HG02884 (cell line): ENCODE measurements at regions not wholly inside any gene's neighbourhood (a gene's known extent, or its start where the extent isn't known, plus 50 kb on each side); places are given as distances from the start of the nearest gene placed in this dataset.

Experiments
- ATAC-seq: cut with Tn5 transposase; IDR thresholded peaks from one replicate; pipeline ENCODE4 v1.9.1; 2021; ENCODE audit warnings: mild to moderate bottlenecking, moderate library complexity; ENCODE audit not compliant: unreplicated experiment

- no peak for ATAC-seq
Observed at GRCh38 chr10:59557052-59557451, 152.6 kb downstream of the SLC16A9 start.

DNA sequence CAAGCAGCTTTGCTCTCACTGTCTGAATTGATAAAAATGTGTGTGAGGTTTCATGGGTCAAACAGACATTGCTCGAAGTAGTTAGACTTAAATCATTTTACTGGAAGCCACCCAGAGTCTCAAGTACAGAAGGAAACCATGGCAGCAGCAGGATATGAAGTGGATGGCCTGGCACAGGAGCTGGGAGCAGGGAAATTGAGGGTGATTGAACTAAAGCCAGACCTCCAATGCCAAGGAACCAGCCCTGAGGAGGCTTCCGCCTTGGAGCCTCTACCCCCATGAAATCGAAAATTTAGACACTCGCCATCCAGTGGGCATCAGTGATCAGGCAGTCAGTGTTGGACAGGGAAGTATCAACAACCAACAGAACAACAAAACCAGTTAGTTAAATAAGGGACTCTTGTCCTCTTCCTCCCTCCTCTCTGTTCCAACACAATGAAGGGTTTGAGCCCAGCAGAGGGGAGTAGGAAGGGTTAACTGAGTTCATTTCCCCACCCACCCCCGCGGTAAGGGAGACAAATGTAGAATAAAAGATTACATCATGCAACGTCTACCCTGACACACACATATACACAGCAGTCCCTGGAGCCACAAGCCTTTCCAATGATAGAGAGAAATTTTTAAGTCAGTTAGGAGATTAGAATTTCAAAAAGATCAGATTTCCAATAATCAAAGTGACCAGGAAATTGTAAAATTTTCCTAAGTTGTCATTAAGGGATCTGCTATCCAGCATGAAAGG, 156.3 kb downstream of the SLC16A9 start:
- ATAC-seq = no peak

DNA sequence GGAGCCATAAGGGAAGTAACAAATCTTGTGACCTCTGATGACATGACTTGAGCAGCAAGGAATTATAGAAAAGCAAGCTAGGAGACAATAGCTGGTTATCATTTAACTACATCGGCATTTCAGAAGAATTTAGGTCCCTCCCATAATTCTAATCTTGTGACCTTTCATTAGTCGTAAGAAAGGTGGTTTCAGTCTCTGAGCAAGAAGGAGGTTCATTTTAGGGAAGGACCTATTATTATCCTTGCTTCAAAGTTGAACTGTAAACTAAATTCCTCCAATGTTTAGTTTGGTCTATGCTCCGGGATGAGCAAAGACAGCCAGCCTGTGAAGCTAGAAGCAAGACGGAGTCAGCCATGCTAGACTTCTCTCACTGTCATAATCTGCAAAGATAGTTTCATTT, 159.6 kb downstream of the SLC16A9 start:
- no peak for ATAC-seq

DNA sequence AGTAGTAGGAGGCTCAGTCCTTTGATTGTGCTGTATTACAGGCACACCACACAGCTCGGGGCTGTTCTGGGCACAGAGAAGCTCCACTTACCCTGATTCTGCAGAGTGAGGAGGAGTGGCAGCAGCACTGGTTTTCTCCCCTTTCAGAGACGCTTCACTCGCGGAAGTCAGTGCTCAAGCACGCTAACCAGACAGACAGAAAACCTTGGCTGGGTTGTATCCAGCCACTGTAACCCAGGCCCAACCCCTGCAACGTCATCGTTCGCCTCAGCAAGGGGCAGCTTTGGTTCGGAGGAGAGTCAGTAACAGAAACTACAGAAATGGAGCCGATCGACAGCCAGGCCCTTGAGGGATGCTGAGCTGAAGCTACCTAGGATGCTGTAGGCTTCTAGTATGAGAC, 171.0 kb downstream of the SLC16A9 start:
- ATAC-seq = no peak

DNA sequence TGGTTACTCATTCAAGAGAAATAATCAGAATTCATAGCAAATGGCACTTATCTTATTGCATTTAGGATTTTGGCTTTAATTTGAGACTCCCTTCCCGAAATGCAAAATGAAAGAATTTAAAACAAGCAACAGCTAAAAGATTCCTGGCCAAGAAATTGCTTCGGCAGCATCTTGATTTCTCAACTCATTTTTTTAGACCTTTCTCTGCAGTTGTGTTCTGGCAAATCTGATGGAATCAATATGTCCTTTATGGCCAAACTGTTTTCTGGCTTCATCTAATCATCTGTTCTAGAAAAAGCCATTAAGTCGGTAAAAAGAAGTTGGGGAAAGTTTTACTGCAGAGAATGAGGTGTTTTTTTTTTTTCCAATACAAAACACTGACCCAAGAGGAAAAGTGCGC, 172.1 kb downstream of the SLC16A9 start:
- no peak for ATAC-seq

- ATAC-seq = no peak
Observed at GRCh38 chr10:59536167-59537014, 173.3 kb downstream of the SLC16A9 start.

GRCh38 chr10:59524348-59524747, 162.0 kb upstream of the FAM13C start:
- no peak for ATAC-seq

DNA sequence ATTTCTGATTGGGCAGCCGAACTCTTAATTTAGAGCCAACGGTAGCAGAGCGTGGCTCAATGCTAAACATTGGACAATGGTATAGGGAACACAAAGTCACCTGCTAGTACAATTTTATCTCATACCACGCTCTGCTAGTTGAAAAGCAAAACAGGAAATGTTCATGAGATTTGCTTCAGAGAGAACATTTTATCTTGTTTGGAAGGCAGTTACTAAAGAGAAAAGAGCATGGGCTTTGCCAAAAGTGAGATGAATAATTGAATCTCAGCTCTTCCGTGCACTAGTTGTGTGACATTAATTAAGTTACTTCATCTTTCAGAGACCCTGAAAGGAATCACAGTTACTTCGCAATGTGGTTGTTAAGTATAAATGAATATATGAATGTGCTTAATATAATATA, 161.5 kb upstream of the FAM13C start:
- ATAC-seq = no peak

- ATAC-seq = no peak
Observed at GRCh38 chr10:59517996-59518395, 155.6 kb upstream of the FAM13C start.

DNA sequence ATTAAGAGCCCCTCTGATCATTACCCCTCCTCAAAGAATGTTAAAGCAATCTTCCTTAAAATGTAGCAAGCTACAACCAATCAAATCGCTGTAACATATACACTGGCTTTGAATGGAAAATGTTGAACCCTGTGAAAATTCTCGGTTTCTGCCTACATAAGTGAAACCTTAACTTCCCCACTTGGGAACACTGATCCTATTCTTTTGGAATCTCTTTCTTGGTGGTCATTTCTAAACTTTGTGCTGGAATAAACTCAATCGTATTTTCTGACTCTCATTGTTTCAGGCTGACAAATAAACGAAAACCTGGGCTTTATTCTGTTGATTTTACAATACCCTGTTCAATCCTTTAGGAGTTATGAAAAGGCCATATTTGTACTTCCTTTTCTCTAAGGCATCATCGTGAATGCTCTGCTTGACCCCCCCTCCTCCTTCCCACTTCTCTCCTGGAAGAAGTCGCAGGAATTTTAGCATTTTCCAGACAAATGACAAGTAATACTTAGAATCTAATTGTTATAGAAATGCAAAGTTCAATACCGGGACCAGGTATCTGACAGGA, 155.1 kb upstream of the FAM13C start:
- ATAC-seq = no peak

DNA sequence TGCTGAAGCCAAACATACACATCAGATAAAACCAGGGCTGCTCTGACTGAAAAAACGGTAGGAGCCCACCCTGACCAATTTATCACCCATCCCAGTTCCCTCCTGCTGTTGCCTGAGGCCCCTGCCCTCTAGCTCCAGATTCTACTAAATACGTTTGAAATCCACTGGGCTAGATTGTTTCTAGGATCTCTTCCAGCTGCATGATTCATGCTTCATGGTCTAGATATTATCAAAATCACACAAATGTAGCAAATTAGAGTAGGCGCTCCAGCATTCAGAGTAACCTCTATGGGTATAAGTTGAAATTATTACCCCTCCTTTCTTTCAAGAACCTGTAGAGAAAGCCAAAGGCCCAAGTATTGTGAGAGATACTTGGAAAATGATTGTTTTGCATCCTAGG, 151.2 kb upstream of the FAM13C start:
- ATAC-seq = no peak

DNA sequence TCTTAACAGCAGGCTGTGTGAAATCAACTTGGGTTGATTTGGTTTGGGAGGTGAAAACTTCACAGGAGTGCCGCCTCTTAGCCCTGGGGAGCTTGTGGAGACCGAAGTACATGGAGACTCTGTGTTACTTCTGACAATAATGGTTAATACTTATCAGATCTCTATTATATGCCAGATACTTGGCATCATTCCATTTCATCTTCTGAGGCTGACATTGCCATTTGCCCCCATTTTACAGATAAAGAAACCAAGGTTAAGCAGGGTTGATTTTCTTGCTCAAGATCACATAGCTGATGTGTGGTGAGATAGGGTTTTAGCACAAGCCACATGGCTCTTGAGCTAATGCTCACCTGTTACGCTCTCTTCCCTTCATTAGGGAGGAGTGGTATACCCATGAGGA, 150.6 kb upstream of the FAM13C start:
- no peak for ATAC-seq

DNA sequence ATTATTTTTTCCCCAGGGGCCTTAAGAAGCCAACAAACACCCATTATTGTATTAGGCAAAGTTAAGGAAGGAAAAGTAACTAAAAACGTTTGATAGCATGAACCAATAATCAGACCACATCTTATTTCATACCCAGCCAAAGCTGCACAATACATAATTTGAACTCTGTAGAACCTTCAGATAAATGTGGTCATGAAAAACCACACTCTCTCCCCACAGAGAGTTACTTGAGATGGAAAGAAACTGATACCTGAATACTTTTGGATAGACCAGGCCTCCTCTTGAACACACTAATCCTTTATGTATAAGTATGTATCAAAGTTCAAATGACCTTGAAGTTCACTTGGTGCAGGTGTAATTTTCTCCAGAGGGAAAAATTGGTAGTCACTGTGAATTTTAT, 146.6 kb upstream of the FAM13C start:
- ATAC-seq = no peak

GRCh38 chr10:59508296-59508695, 145.9 kb upstream of the FAM13C start:
- ATAC-seq = no peak

DNA sequence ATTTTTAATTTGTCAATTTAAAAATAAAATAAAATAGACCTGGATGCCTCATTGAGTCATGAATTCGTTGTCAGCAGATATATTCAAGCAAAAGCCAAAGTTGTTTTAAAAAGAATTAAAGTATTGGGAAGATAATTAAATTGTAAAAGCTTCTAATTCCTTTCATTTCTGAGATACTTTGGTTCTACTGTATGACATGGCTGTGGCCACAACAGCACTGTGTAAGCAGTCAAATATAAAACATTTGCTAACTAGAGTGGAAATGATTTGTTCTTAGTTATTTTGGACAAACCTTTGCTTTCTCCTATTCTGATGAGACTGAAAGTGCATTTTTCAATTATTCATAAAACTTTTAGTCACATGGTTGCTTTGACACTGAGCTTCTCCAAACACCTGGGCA, 143.6 kb upstream of the FAM13C start:
- ATAC-seq = no peak

GRCh38 chr10:59499460-59499859, 137.1 kb upstream of the FAM13C start:
- ATAC-seq = no peak

DNA sequence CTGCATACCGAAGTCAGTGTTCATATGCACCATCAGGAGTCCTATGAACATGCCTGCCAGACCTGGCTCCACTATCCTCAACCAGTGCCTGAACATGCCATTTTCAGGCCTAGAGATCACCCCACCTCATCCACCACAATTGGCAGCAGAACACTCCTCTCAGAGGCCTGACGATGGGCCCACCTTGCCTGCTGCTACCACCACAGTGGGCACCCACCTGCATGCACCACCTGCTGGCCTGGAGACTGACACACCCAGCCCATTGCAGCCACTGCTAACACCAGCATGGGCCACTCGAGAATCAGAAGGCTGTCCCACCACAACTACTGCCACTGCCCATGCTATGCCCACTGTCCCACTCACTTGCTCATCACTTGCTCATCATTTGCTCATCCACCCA, 130.7 kb upstream of the FAM13C start:
- ATAC-seq = no peak

DNA sequence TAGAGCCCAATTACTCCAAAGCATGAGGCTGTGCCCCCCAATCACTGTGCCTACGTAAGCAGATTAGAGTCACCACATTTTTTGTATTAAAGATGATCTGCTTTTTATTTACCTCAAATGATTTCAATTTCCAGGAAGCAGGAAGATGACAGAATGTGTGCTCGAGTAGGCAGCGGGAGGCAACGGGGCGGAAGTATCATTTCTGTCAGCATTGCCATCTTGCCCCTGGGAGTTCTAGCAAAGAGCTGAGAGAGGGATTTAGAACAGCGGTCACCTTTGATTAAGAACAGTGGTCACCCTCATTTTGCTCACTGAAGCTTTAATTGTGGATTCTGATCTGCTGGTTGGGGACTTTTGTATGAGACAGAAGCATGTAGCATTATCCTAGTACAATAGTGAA, 117.1 kb upstream of the FAM13C start:
- no peak for ATAC-seq

GRCh38 chr10:59470570-59470969, 108.2 kb upstream of the FAM13C start:
- no peak for ATAC-seq

GRCh38 chr10:59465088-59465487, 102.7 kb upstream of the FAM13C start:
- no peak for ATAC-seq

GRCh38 chr10:59464483-59464882, 102.1 kb upstream of the FAM13C start:
- no peak for ATAC-seq

DNA sequence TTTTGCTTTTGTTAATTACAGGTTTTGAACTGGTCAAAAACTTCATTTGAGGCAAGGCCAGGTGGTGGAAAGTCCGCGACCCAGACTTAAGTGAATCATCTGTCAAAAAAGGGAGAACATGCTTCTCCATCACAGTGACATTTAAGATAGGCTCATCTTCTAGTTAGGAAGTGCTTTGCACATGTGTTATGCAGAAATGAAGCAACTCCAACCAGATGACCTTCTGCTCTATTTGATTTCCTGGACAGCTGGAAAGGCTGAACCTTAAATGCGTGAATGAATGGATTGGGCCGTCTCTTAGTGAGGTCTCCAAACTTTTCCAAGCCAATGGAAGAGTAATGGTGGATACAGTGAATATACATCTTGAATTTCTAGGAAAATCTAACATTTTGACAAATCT, 101.6 kb upstream of the FAM13C start:
- no peak for ATAC-seq
